ENCODE measurements at regions not wholly inside any gene's neighbourhood (a gene's known extent, or its start where the extent isn't known, plus 50 kb on each side); places are given as distances from the start of the nearest gene placed in this dataset.

DNA sequence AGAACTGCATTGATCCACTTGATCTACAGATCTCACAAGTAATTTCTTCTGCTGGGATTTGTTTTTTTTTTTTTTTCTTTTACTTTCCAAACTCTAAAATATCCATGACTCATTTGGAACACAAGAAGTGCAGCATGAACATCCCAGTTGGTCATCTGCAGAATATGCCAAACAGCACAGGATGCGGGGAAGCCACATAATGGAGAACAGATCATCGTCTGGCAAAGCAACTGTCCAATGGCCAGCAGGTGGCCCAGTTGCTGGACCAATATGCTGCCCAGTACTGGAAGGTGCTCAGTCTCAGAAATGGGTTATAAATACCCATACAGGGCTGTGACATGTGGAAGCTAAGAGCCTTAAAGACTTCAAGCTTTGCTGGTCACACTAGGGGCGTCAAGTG is 221.3 kb upstream of the TAS2R1 start:
- TF ChIP-seq GABPA (IDR thresholded peaks at IDR 0.05 in 1 of 2, conservative IDR thresholded peaks at IDR 0.05 in 1 of 2): no peak
- no peak for TF ChIP-seq FOXA1 (IDR thresholded peaks at IDR 0.05)
- TF ChIP-seq, protein P1, sequence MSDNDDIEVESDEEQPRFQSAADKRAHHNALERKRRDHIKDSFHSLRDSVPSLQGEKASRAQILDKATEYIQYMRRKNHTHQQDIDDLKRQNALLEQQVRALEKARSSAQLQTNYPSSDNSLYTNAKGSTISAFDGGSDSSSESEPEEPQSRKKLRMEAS (IDR thresholded peaks at IDR 0.05): no peak
- TF ChIP-seq ATF3 (IDR thresholded peaks at IDR 0.05): no peak
- no peak for TF ChIP-seq REST (IDR thresholded peaks at IDR 0.05)
- no peak for TF ChIP-seq CTCF (IDR thresholded peaks at IDR 0.05; ENCODE audit: low read depth, low read length, missing input control)
